ENCODE measurements at regions not wholly inside any gene's neighbourhood (a gene's known extent, or its start where the extent isn't known, plus 50 kb on each side); places are given as distances from the start of the nearest gene placed in this dataset.

- Mint-ChIP-seq H3K27me3 (ENCODE audit: unreplicated experiment) (no peaks in the 10 kb centered on the region), H3K4me1 (ENCODE audit: low read depth, unreplicated experiment) (no peaks in the 10 kb centered on the region), H3K4me3 (ENCODE audit: unreplicated experiment) (no peak overlapping the region), H3K36me3 (ENCODE audit: unreplicated experiment) (peaks cover 6% of the 10 kb centered on the region), H3K9me3 (ENCODE audit: unreplicated experiment) (peaks cover 4% of the 10 kb centered on the region), H3K27ac (ENCODE audit: unreplicated experiment) (no peak overlapping the region)
- TF ChIP-seq CTCF (IDR thresholded peaks at IDR 0.05; ENCODE audit: partially characterized antibody, unreplicated experiment) = no peak
- no peak for DNase-seq
Measured at GRCh38 chr12:110998971-110999370, 78.6 kb upstream of the MYL2 start.

- no peak for DNase-seq
- Mint-ChIP-seq H3K27ac (ENCODE audit: unreplicated experiment) (no peak overlapping the region), H3K36me3 (ENCODE audit: unreplicated experiment) (peaks cover 12% of the 10 kb centered on the region), H3K27me3 (ENCODE audit: unreplicated experiment) (no peaks in the 10 kb centered on the region), H3K4me1 (ENCODE audit: low read depth, unreplicated experiment) (no peaks in the 10 kb centered on the region), H3K4me3 (ENCODE audit: unreplicated experiment) (no peak overlapping the region), H3K9me3 (ENCODE audit: unreplicated experiment) (peaks cover 9% of the 10 kb centered on the region)
- no peak for TF ChIP-seq CTCF (IDR thresholded peaks at IDR 0.05; ENCODE audit: partially characterized antibody, unreplicated experiment)
Measured at GRCh38 chr12:110998165-110998564, 77.8 kb upstream of the MYL2 start.

DNA sequence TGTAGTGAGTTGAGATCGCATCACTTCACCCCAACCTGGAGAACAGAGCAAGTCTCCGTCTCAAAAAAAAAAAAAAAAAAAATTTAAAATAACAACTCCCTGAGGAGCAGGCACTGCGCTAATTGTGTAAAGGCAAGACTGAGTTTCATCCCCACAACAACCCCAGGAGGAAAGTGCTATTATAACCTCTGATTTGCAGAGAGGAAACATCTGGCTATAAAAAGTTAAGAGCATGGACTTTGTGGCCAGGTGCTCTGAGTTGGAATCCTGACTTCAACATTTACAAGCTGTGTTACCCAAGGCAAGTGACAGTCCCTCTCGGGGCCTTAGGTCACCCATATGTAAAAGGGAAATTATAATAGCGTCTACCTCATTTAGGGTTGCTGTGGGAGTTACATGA is 76.0 kb upstream of the MYL2 start:
- peaks cover 9% of the 10 kb centered on the region for H3K9me3 Mint-ChIP-seq (ENCODE audit: unreplicated experiment)
- H3K4me3 Mint-ChIP-seq (ENCODE audit: unreplicated experiment) = no peak overlapping the region
- no peaks in the 10 kb centered on the region for H3K27me3 Mint-ChIP-seq (ENCODE audit: unreplicated experiment)
- DNase-seq = no peak
- no peaks in the 10 kb centered on the region for H3K4me1 Mint-ChIP-seq (ENCODE audit: low read depth, unreplicated experiment)
- H3K36me3 Mint-ChIP-seq (ENCODE audit: unreplicated experiment) = peaks cover 12% of the 10 kb centered on the region
- H3K27ac Mint-ChIP-seq (ENCODE audit: unreplicated experiment) = no peak overlapping the region
- no peak for TF ChIP-seq CTCF (IDR thresholded peaks at IDR 0.05; ENCODE audit: partially characterized antibody, unreplicated experiment)

DNA sequence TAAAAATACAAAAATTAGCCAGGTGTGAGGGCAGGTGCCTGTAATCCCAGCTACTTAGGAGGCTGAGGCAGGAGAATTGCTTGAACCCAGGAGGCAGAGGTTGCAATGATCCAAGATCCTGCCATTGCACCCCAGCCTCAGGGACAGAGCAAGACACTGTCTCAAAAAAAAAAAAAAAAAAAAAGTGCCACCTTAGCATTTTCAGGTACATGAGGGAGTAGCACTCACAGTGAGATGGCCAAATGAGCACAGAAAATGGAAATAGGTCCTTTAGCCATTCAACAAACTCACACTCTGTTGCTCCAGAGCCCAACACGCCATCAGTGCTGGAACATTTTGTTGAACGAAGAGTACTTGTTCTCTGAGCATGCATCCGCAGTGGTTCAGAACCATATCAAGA is 75.2 kb upstream of the MYL2 start:
- Mint-ChIP-seq H3K27ac (ENCODE audit: unreplicated experiment) (no peak overlapping the region), H3K9me3 (ENCODE audit: unreplicated experiment) (peaks cover 9% of the 10 kb centered on the region), H3K4me1 (ENCODE audit: low read depth, unreplicated experiment) (no peaks in the 10 kb centered on the region), H3K4me3 (ENCODE audit: unreplicated experiment) (no peak overlapping the region), H3K36me3 (ENCODE audit: unreplicated experiment) (peaks cover 12% of the 10 kb centered on the region), H3K27me3 (ENCODE audit: unreplicated experiment) (no peaks in the 10 kb centered on the region)
- TF ChIP-seq CTCF (IDR thresholded peaks at IDR 0.05; ENCODE audit: partially characterized antibody, unreplicated experiment) = no peak
- no peak for DNase-seq

DNA sequence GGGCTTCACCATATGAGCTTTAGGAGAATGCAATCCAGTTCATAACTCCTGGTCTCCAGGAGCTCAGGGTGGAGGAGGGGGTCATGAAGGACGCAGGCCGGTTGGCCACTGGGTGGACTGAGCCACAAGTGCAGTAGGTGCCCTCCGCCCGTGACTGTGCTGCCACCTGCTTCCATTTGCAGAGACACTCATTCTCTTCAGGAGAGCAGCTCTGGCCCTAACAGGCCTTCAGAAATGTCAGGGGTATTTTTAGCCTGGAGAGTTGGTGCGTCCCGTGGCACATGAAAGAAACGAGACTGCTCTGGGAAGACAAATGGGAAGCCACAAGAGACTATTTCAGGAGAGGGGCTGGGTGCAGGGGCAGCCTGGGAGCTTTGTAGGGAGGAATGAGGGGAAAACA is 74.6 kb upstream of the MYL2 start:
- Mint-ChIP-seq H3K4me3 (ENCODE audit: unreplicated experiment) (peak overlapping the region; percentile 15), H3K36me3 (ENCODE audit: unreplicated experiment) (peaks cover 12% of the 10 kb centered on the region), H3K27me3 (ENCODE audit: unreplicated experiment) (no peaks in the 10 kb centered on the region)

More for the DNA sequence above, 74.6 kb upstream of the MYL2 start:
- DNase-seq = no peak
- Mint-ChIP-seq H3K9me3 (ENCODE audit: unreplicated experiment) (peaks cover 9% of the 10 kb centered on the region), H3K4me1 (ENCODE audit: low read depth, unreplicated experiment) (no peaks in the 10 kb centered on the region), H3K27ac (ENCODE audit: unreplicated experiment) (no peak overlapping the region)
- no peak for TF ChIP-seq CTCF (IDR thresholded peaks at IDR 0.05; ENCODE audit: partially characterized antibody, unreplicated experiment)

Measured in glutamatergic neuron (in vitro differentiated cells).